ENCODE measurements at regions not wholly inside any gene's neighbourhood (a gene's known extent, or its start where the extent isn't known, plus 50 kb on each side); places are given as distances from the start of the nearest gene placed in this dataset.

GRCh38 chr4:112895811-112896608 lies 153.4 kb upstream of the ANK2 start:
- DNase-seq (ENCODE audit: low read depth), result no peak
- no peak overlapping the region for H3K4me3 ChIP-seq (ENCODE audit: low read length)
- TF ChIP-seq CTCF (conservative IDR thresholded peaks at IDR 0.05; ENCODE audit: low read depth, low read length), result no peak

- no peak for TF ChIP-seq CTCF (conservative IDR thresholded peaks at IDR 0.05; ENCODE audit: low read depth, low read length)
- H3K4me3 ChIP-seq (ENCODE audit: low read length), result no peak overlapping the region
- DNase-seq (ENCODE audit: low read depth), result no peak
These were observed 152.8 kb upstream of the ANK2 start for GRCh38 chr4:112896609-112897190.

GRCh38 chr4:112897543-112897942 lies 151.9 kb upstream of the ANK2 start:
- peak; percentile 21 for TF ChIP-seq CTCF (conservative IDR thresholded peaks at IDR 0.05; ENCODE audit: low read depth, low read length)
- no peak overlapping the region for H3K4me3 ChIP-seq (ENCODE audit: low read length)
- DNase-seq (ENCODE audit: low read depth), result no peak

GRCh38 chr4:112898357-112899141 lies 150.9 kb upstream of the ANK2 start:
- TF ChIP-seq CTCF (conservative IDR thresholded peaks at IDR 0.05; ENCODE audit: low read depth, low read length), result no peak
- DNase-seq (ENCODE audit: low read depth), result no peak
- H3K4me3 ChIP-seq (ENCODE audit: low read length), result no peak overlapping the region

- no peak for DNase-seq (ENCODE audit: low read depth)
- no peak overlapping the region for H3K4me3 ChIP-seq (ENCODE audit: low read length)
- TF ChIP-seq CTCF (conservative IDR thresholded peaks at IDR 0.05; ENCODE audit: low read depth, low read length), result no peak
These were observed 149.0 kb upstream of the ANK2 start for GRCh38 chr4:112900416-112900815.

GRCh38 chr4:112901962-112902411 lies 147.5 kb upstream of the ANK2 start:
- no peak for TF ChIP-seq CTCF (conservative IDR thresholded peaks at IDR 0.05; ENCODE audit: low read depth, low read length)
- DNase-seq (ENCODE audit: low read depth), result no peak
- H3K4me3 ChIP-seq (ENCODE audit: low read length), result no peak overlapping the region

Measured in retinal pigment epithelial cell (primary cell).